Ovary (tissue), 7 donors: ENCODE measurements at regions not wholly inside any gene's neighbourhood (a gene's known extent, or its start where the extent isn't known, plus 50 kb on each side); places are given as distances from the start of the nearest gene placed in this dataset.

Source experiments
- DNase-seq, 5 donors: peaks; one replicate each; pipeline ENCODE4 v3.0.0-alpha.2; 2019 to 2020
- H3K27ac ChIP-seq, 2 donors: fragments of 200-600 bp; one replicate each; pipeline versions ENCODE4 v1.5.1 to v1.8.0; 2019 to 2022
- H3K27me3 ChIP-seq: fragments of 200-600 bp; one replicate; pipeline ENCODE4 v1.8.0; 2022
- H3K36me3 ChIP-seq: fragments of 200-600 bp; sonication (generic); one replicate; pipeline ENCODE4 v1.5.1; 2019
- H3K4me1 ChIP-seq: one replicate; pipeline ENCODE4 v1.8.1; 2013; ENCODE audit warnings: mild to moderate bottlenecking, moderate library complexity; ENCODE audit not compliant: insufficient read depth
- H3K4me3 ChIP-seq: fragments of 200-600 bp; sonication (generic); one replicate; pipeline ENCODE4 v1.5.1; 2017
- H3K9me3 ChIP-seq, 2 donors: fragments of 200-600 bp in 1 of 2; sonication (generic) in 1 of 2; one replicate each; pipeline versions ENCODE4 v1.5.1 to v1.8.1; 2013 to 2019; ENCODE audit warnings: mild to moderate bottlenecking in 1 of 2, moderate library complexity in 1 of 2
- EP300 ChIP-seq: sonication (generic); formaldehyde crosslinking; IDR thresholded peaks from one replicate; pipeline ENCODE4 v1.6.1; 2017; ENCODE audit warnings: antibody characterized with exemption
- POLR2A ChIP-seq: fragments of 450-650 bp; IDR thresholded peaks from one replicate; pipeline ENCODE4 v1.6.1; 2017; ENCODE audit warnings: antibody characterized with exemption, mild to moderate bottlenecking, moderate library complexity
- WGBS, 3 donors: extraction: QIAGEN DNeasy Blood & Tissue Kit in 1 of 3; methylation state at CpG; one replicate each; pipeline versions ENCODE4 v1.1.5 to v1.1.7; 2013 to 2017; 5-methylcytosine and 5-hydroxymethylcytosine counted together
- intact Hi-C, 4 donors: fragments of 100-400 bp; cut with DNase I; formaldehyde crosslinking; loops; one replicate each; pipeline versions ENCODE4 v1.11.0 to v1.15.1; 2022 to 2023
- TF ChIP-seq, protein P1 (sequence below), 3 donors: fragments of 450-650 bp in 2 of 3; fragments of 200-600 bp in 1 of 3; IDR thresholded peaks; one replicate each; pipeline versions ENCODE4 v1.5.1 to v1.8.0; 2016 to 2022; ENCODE audit warnings: antibody characterized with exemption in 3 of 3, mild to moderate bottlenecking in 1 of 3
- donor health status: DM: no; HTN: no; CAD: no; lungs with moderate emphysema.
- donor health status: DM: no; HTN: no; CAD: no.
- donor health status: Bipolar disorder and iron deficiency.
- donor health status: DM: no; HTN: no; CAD: no.
- donor health status: DM: yes; HTN: yes; CAD: no.

DNA sequence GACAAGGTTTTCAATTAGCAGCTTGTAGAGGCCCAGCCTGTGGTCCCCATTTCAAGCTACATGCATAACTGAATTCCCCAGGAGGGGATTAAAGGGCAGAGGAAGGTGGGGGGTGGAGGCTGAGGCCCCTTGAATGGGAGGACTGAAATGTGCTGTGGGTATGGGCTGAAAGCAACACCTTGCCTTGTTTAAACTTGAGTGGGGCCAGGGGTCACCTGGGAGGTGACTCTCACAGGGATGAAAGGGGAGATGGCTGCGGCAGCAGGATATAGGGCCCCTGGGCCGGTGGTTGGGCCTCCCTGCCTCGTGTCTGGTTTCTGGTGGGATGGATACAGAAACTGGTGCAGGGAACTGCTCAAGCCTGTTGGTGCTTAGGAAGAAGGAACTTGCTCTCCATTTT, 225.9 kb upstream of the SPRED2 start:
- TF ChIP-seq, protein P1, sequence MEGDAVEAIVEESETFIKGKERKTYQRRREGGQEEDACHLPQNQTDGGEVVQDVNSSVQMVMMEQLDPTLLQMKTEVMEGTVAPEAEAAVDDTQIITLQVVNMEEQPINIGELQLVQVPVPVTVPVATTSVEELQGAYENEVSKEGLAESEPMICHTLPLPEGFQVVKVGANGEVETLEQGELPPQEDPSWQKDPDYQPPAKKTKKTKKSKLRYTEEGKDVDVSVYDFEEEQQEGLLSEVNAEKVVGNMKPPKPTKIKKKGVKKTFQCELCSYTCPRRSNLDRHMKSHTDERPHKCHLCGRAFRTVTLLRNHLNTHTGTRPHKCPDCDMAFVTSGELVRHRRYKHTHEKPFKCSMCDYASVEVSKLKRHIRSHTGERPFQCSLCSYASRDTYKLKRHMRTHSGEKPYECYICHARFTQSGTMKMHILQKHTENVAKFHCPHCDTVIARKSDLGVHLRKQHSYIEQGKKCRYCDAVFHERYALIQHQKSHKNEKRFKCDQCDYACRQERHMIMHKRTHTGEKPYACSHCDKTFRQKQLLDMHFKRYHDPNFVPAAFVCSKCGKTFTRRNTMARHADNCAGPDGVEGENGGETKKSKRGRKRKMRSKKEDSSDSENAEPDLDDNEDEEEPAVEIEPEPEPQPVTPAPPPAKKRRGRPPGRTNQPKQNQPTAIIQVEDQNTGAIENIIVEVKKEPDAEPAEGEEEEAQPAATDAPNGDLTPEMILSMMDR (IDR thresholded peaks at IDR 0.05) = no peak
- TF ChIP-seq POLR2A = no peak
- no peak for TF ChIP-seq EP300
- H3K27me3 ChIP-seq = no peaks in the 10 kb centered on the region

DNA sequence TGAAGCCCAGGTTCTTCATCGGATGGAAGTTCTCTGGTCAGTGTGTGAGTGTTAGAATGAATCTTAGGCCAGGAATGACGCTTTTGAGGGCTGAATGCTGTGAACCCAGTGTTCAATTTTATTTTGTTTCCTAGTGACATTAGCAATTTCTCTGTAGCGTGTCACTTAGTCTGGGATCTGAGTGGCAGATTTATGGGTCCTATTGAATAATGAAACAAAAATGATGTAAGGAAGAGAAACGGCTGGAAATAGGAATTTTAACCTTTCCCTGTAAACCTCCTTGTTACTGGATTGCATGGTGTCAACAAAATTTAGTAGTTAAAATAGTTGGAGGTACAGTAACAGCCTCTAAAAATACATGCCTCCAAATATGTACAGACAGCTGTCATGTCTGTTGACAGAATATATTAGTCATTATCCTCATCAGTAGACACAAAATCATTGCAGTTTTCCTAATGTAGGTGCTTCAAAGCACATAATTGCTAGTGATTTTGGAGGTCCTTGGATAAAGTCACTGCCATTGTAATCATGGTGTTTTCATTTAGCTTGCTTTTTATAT, 223.8 kb upstream of the SPRED2 start:
- no peaks in the 10 kb centered on the region for H3K9me3 ChIP-seq
- intact Hi-C loops = no loop called here
- no peak overlapping the region for H3K27ac ChIP-seq
- H3K36me3 ChIP-seq = no peaks in the 10 kb centered on the region
- 81 to 91% (median 90%) methylated on average over 4 of the region's 4 CpGs for WGBS, 3 donors
- H3K27me3 ChIP-seq = no peaks in the 10 kb centered on the region
- no peak overlapping the region for H3K4me3 ChIP-seq
- DNase-seq = no peak
- TF ChIP-seq POLR2A (no peak), EP300 (no peak)
- TF ChIP-seq, protein P1 (IDR thresholded peaks at IDR 0.05) = no peak
- H3K4me1 ChIP-seq = peaks cover 5% of the 10 kb centered on the region

More for the DNA sequence above, 225.9 kb upstream of the SPRED2 start:
- WGBS, 3 donors = 84 to 91% (median 88%) methylated on average over 3 of the region's 3 CpGs
- intact Hi-C loops = no loop called here
- Histone ChIP-seq H3K36me3 (no peaks in the 10 kb centered on the region), H3K27ac (no peak overlapping the region), H3K4me3 (no peak overlapping the region), H3K9me3 (no peaks in the 10 kb centered on the region), H3K4me1 (peaks cover 11% of the 10 kb centered on the region)
- DNase-seq = no peak

DNA sequence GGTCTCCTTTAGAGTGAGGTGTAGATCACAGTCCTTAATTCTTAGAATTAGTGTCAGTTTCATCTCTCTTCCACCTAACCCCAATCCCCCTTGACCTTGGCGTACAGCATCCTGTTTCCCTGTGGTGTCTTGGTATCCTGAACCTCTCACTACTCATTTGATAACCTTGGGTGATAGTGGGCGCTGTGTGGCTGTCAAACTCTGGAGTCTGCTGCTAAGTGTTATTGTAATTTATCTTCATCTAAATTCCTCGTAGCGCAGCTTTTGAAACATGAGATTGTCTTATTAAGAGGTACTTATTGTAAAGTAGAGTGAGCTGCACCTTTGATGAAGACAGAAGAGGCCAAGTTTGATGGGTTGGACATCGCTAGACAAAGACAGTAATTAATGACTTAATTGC, 222.6 kb upstream of the SPRED2 start:
- no peak overlapping the region for H3K4me3 ChIP-seq
- WGBS, 3 donors = 91 to 94% (median 94%) methylated on average over 5 of the region's 5 CpGs
- TF ChIP-seq POLR2A = no peak
- TF ChIP-seq EP300 = no peak
- H3K9me3 ChIP-seq = no peaks in the 10 kb centered on the region
- H3K27me3 ChIP-seq = no peaks in the 10 kb centered on the region
- H3K27ac ChIP-seq = no peak overlapping the region
- intact Hi-C loops = no loop called here
- peaks cover 2% of the 10 kb centered on the region for H3K4me1 ChIP-seq
- no peak for DNase-seq
- no peaks in the 10 kb centered on the region for H3K36me3 ChIP-seq

DNA sequence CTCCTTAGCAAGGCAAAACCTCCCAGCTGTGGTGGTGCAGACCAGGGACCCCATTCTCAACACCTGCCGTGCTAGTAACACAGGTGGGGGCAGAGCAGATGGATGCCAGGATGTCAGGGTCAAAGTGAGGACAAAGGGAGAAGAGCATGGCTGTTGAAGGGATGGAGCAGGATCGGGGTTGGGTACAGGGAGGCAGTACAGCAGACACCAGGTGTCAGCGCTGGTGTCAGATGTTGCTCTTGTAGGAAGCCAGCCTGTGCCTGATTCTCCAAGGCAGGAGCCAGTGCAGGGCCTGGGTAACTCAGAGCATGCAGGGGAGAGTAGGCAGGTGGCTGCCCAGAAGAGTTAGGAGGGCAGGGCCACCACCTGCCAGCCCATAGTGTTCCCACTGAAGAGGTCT, 222.1 kb upstream of the SPRED2 start:
- no peaks in the 10 kb centered on the region for H3K9me3 ChIP-seq
- H3K27ac ChIP-seq = no peak overlapping the region
- no peaks in the 10 kb centered on the region for H3K27me3 ChIP-seq
- intact Hi-C loops = no loop called here
- peaks cover 1% of the 10 kb centered on the region for H3K4me1 ChIP-seq
- TF ChIP-seq, protein P1 (IDR thresholded peaks at IDR 0.05) = no peak
- TF ChIP-seq POLR2A (no peak), EP300 (no peak)
- no peak overlapping the region for H3K4me3 ChIP-seq
- no peaks in the 10 kb centered on the region for H3K36me3 ChIP-seq
- WGBS, 3 donors = 91 to 95% (median 93%) methylated on average over 3 of the region's 3 CpGs
- no peak for DNase-seq

DNA sequence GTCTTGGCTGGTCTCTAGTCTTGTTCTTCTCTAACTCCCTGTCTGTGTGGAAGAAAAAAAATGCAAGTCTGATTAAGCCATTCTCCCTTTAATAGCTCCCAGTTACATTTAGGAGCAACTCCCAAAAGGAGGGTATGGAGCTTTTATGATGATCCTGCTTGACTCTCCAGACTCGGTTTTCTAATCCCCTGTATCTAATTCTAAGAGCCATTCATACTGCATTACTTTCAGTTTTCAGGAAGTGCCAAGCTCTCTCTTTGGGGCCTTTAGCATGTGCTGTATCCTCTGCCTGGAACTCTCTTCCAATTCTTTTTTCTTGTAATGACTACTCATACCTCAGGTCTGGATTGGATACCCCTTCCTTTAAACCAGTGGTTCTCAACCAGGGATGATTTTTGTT, 219.7 kb upstream of the SPRED2 start:
- 63 to 83% (median 72%) methylated on average over 1 of the region's 1 CpG for WGBS, 3 donors
- intact Hi-C loops = no loop called here

More for the DNA sequence above, 219.7 kb upstream of the SPRED2 start:
- Histone ChIP-seq H3K36me3 (no peaks in the 10 kb centered on the region), H3K27me3 (no peaks in the 10 kb centered on the region), H3K9me3 (no peaks in the 10 kb centered on the region), H3K27ac (no peak overlapping the region), H3K4me1 (no peaks in the 10 kb centered on the region), H3K4me3 (no peak overlapping the region)
- TF ChIP-seq EP300 (no peak), POLR2A (no peak)
- TF ChIP-seq, protein P1 (IDR thresholded peaks at IDR 0.05) = no peak
- no peak for DNase-seq
